Endodermal cell (in vitro differentiated cells): ENCODE measurements at regions not wholly inside any gene's neighbourhood (a gene's known extent, or its start where the extent isn't known, plus 50 kb on each side); places are given as distances from the start of the nearest gene placed in this dataset.

Source experiments
- DNase-seq: peaks from one replicate; pipeline ENCODE4 v3.0.0-alpha.2; 2017
- H3K27ac ChIP-seq: 2 replicates; pipeline ENCODE4 v1.5.1; 2013; ENCODE audit warnings: mild to moderate bottlenecking, low read depth, low read length, moderate library complexity
- H3K27me3 ChIP-seq: 2 replicates; pipeline ENCODE4 v1.6.1; 2013; ENCODE audit warnings: mild to moderate bottlenecking, low read length, moderate library complexity; ENCODE audit not compliant: insufficient read depth, control insufficient read depth, poor library complexity, severe bottlenecking
- H3K36me3 ChIP-seq: 2 replicates; pipeline ENCODE4 v1.7.0; 2013; ENCODE audit warnings: mild to moderate bottlenecking, low read length, moderate library complexity; ENCODE audit not compliant: control insufficient read depth, insufficient read depth
- H3K4me1 ChIP-seq: one replicate; pipeline ENCODE4 v1.7.0; 2013; ENCODE audit warnings: low read length; ENCODE audit not compliant: control insufficient read depth, insufficient read depth
- H3K4me3 ChIP-seq: 2 replicates; pipeline ENCODE4 v1.5.1; 2013; ENCODE audit warnings: mild to moderate bottlenecking, low read length, moderate library complexity
- H3K9ac ChIP-seq: 2 replicates; pipeline ENCODE4 v1.6.1; 2013; ENCODE audit warnings: mild to moderate bottlenecking, low read length, moderate library complexity; ENCODE audit not compliant: poor library complexity, severe bottlenecking; ENCODE audit errors: extremely low read depth
- H3K9me3 ChIP-seq: 2 replicates; pipeline ENCODE4 v1.6.1; 2013; ENCODE audit warnings: mild to moderate bottlenecking, low read length, moderate library complexity; ENCODE audit not compliant: control insufficient read depth
- H3K27ac Mint-ChIP-seq: 2 replicates; pipeline ENCODE4 v1.8.0; 2020; ENCODE audit warnings: mixed read lengths
- H3K27me3 Mint-ChIP-seq: 2 replicates; pipeline ENCODE4 v1.8.0; 2021; ENCODE audit warnings: mild to moderate bottlenecking, mixed read lengths; ENCODE audit not compliant: insufficient read depth
- H3K36me3 Mint-ChIP-seq: 2 replicates; pipeline ENCODE4 v1.8.0; 2020; ENCODE audit warnings: low read depth, mixed read lengths
- H3K4me1 Mint-ChIP-seq: 2 replicates; pipeline ENCODE4 v1.8.0; 2020; ENCODE audit warnings: mixed read lengths
- H3K4me3 Mint-ChIP-seq: 2 replicates; pipeline ENCODE4 v1.8.0; 2020; ENCODE audit warnings: mild to moderate bottlenecking, moderate library complexity, mixed read lengths
- H3K9me3 Mint-ChIP-seq: 2 replicates; pipeline ENCODE4 v1.8.0; 2020; ENCODE audit warnings: mild to moderate bottlenecking, mixed read lengths
- WGBS, 2 experiments: methylation state at CpG; one replicate each; pipeline versions ENCODE4 v1.1.5 to v1.1.7; 2013; ENCODE audit warnings: missing lambda C conversion rate in 2 of 2, mixed read lengths in 1 of 2; ENCODE audit not compliant: insufficient coverage in 1 of 2, insufficient read length in 1 of 2; 5-methylcytosine and 5-hydroxymethylcytosine counted together
- TF ChIP-seq, protein P1 (sequence below): fragments of 200-600 bp; sonication (generic); conservative IDR thresholded peaks from 2 replicates; pipeline ENCODE4 v1.5.0; 2021; ENCODE audit warnings: antibody characterized with exemption, mild to moderate bottlenecking

- no peaks in the 10 kb centered on the region for H3K4me1 Mint-ChIP-seq
- DNase-seq, result no peak
- no peaks in the 10 kb centered on the region for H3K36me3 Mint-ChIP-seq
- no peak overlapping the region for H3K27ac ChIP-seq
- TF ChIP-seq, protein P1, sequence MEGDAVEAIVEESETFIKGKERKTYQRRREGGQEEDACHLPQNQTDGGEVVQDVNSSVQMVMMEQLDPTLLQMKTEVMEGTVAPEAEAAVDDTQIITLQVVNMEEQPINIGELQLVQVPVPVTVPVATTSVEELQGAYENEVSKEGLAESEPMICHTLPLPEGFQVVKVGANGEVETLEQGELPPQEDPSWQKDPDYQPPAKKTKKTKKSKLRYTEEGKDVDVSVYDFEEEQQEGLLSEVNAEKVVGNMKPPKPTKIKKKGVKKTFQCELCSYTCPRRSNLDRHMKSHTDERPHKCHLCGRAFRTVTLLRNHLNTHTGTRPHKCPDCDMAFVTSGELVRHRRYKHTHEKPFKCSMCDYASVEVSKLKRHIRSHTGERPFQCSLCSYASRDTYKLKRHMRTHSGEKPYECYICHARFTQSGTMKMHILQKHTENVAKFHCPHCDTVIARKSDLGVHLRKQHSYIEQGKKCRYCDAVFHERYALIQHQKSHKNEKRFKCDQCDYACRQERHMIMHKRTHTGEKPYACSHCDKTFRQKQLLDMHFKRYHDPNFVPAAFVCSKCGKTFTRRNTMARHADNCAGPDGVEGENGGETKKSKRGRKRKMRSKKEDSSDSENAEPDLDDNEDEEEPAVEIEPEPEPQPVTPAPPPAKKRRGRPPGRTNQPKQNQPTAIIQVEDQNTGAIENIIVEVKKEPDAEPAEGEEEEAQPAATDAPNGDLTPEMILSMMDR, result no peak
- H3K9me3 Mint-ChIP-seq, result no peaks in the 10 kb centered on the region
- no peaks in the 10 kb centered on the region for H3K4me1 ChIP-seq
- no peaks in the 10 kb centered on the region for H3K27me3 ChIP-seq
- H3K9ac ChIP-seq, result no peak overlapping the region
- H3K4me3 Mint-ChIP-seq, result no peak overlapping the region
- H3K36me3 ChIP-seq, result no peaks in the 10 kb centered on the region
- H3K27me3 Mint-ChIP-seq, result no peaks in the 10 kb centered on the region
- no peak overlapping the region for H3K27ac Mint-ChIP-seq
- WGBS, 2 experiments, result 80 to 92% methylated on average over 2 of the region's 3 CpGs
- H3K4me3 ChIP-seq, result no peak overlapping the region
- no peaks in the 10 kb centered on the region for H3K9me3 ChIP-seq
Measured at GRCh38 chr1:119302011-119302410, 66.6 kb upstream of the HAO2 start.

DNA sequence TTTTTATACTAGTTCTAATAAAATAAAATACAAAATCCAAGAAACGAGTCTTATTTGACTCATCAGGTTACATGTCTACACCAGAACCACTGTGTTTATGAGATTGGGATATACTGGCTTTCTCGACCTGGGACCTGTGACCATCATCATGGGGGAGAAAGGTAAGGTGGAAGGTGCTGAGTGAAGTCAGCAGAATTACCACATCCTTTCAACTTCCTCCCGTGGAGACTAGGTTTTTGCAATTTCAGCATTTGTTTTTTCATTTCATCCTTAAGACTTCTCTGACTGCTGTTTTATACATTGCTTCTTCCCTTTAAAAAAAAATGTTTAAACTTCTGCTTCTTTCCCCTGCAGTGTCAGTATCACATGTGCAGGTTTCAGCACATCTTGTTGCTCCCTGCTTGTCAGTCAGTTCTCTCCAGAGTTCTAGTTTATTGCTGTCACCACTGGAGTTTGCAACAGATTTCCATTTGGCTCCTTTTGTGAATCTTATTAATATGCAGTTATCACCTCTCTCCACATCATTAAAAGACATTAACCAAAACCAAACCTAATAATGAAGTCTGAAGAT, 60.4 kb upstream of the HAO2 start:
- H3K27ac Mint-ChIP-seq, result no peak overlapping the region
- no peaks in the 10 kb centered on the region for H3K36me3 Mint-ChIP-seq
- H3K9me3 ChIP-seq, result no peaks in the 10 kb centered on the region
- 80 to 83% methylated on average over 1 to 3 of the region's 3 CpGs for WGBS, 2 experiments
- no peaks in the 10 kb centered on the region for H3K27me3 ChIP-seq
- H3K9me3 Mint-ChIP-seq, result no peaks in the 10 kb centered on the region
- H3K4me3 ChIP-seq, result no peak overlapping the region
- H3K27me3 Mint-ChIP-seq, result no peaks in the 10 kb centered on the region
- no peaks in the 10 kb centered on the region for H3K36me3 ChIP-seq
- no peaks in the 10 kb centered on the region for H3K4me1 ChIP-seq
- TF ChIP-seq, protein P1, result no peak
- no peak for DNase-seq
- peaks cover 2% of the 10 kb centered on the region for H3K4me1 Mint-ChIP-seq
- no peak overlapping the region for H3K4me3 Mint-ChIP-seq
- no peak overlapping the region for H3K9ac ChIP-seq
- no peak overlapping the region for H3K27ac ChIP-seq

GRCh38 chr1:119308806-119309205, 59.8 kb upstream of the HAO2 start:
- Histone ChIP-seq H3K9me3 (no peaks in the 10 kb centered on the region), H3K27ac (no peak overlapping the region), H3K36me3 (no peaks in the 10 kb centered on the region), H3K4me1 (no peaks in the 10 kb centered on the region), H3K27me3 (no peaks in the 10 kb centered on the region), H3K9ac (no peak overlapping the region), H3K4me3 (no peak overlapping the region)
- Mint-ChIP-seq H3K4me1 (peaks cover 2% of the 10 kb centered on the region), H3K27ac (no peak overlapping the region), H3K9me3 (no peaks in the 10 kb centered on the region), H3K4me3 (no peak overlapping the region), H3K36me3 (no peaks in the 10 kb centered on the region), H3K27me3 (no peaks in the 10 kb centered on the region)
- DNase-seq, result no peak
- WGBS, 2 experiments, result 100% methylated on average over 2 of the region's 2 CpGs; no CpG with 5 or more reads in 1 of the 2 experiments
- TF ChIP-seq, protein P1, result no peak
